NCI-H226 (cell line): ENCODE measurements at regions not wholly inside any gene's neighbourhood (a gene's known extent, or its start where the extent isn't known, plus 50 kb on each side); places are given as distances from the start of the nearest gene placed in this dataset.

Experiments
- DNase-seq: peaks from one replicate; pipeline ENCODE4 v3.0.0-alpha.2; 2015

DNA sequence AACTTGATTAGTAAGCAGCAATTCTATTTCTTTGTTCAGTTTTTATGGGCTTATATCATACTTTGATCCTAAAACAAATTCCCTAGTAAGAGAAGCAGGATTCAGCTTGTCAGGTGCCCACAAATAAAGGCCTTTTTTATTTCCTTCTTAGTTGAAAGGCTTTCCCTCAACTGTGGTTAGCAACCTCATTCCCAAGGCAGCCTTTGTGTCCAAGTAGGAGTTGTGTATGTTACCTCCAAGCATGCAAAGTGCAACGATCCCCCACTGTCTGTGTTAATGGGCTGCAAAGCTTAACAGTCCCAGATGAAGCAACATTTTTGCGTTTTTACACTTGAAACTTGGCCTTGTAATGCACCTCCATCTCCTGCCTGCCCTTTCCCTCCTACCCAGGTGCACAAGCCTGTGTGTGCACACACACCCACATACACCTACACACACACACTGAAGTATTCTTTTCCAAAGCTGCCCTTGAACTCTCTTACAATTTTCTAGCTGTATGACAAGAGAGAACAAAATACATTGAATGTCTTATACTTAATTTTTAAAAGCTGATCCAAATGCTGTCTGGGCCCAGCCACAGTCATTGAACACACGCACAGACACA lies 278.2 kb downstream of the SNX13 start:
- peak; percentile 83 for DNase-seq

DNA sequence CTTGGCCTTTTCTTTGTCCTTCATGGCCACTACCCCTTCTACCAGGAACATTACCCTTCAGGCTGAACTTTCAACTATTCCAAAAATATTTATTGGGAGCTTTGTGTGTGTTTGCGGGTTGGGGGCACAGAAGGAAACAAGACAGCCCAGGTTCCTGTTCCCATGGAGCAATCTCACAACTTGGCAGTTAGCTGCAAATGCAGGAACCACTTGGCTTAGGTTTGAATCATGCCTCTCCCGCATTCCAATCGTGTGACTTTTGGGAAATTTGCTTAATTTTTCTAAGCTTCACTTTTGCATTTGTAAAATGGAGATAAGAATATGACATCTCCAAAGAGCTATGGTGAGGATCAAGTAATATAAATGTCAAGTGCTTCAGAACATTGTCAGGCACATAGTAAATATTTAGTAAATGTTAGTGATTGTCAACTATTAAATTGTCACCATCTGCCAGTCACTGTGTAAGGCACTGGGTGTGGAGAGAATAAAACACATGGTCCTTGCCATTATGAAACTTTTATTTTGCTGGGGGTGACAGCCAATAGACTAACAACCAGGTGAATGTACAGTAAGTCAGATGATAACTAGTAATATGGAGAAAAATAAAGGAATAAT lies 277.1 kb downstream of the SNX13 start:
- DNase-seq, result peak; percentile 99

DNA sequence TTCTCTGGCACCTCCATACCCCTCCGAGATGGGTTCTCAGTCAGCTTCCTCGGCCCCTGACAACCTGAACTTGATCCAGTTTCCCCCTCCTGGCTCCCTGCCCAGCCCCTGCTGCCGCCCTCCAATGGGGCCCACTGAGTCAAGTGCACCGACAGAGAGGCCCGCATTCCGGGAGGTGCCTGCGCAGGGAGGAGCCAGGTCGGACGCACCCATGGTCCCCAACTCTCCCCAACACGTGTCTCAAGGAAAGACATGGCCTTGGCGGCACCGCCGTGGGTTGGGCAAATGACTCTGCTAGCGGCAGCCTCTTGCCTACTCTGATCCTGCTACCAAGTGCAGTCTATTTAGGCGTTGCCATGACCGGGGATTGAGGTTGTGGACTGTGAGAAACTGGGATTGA lies 275.3 kb downstream of the SNX13 start:
- no peak for DNase-seq

DNA sequence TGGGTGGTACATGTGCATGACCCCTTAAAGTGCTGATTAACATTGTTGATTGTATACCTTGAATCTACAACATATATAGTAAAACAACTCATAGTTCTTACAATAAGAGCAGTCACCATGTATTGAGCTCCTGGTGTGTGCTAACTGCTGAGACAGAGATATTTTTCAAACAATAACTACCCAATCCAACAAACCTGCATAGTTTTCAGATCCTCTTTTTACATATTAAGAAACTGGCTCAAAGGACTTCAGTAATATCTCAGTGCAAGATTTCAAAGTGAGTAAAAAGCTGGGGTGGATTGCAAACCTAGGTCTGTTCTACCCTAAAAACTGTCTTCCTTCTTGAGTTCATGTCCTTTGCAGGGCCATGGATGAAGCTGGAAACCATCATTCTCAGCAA lies 272.2 kb downstream of the SNX13 start:
- no peak for DNase-seq

DNA sequence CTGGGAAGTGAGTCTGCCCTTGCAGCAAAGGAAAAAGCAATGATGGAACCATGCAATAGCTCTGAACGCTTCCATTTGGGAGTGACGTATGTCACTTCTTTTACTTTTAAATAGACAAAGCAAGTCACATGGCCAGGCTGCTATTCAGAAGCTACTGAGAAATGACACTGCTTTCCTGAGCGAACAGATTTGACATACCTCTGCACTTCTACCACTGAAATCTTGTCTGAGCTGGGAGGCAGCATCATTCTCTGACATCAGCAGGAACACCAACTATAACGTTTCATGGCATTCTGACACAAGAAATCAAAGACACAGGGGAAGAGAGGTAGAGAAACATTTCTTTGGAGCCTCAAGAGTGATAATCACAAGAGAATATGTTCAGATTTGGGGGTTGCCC lies 271.1 kb downstream of the SNX13 start:
- no peak for DNase-seq

DNA sequence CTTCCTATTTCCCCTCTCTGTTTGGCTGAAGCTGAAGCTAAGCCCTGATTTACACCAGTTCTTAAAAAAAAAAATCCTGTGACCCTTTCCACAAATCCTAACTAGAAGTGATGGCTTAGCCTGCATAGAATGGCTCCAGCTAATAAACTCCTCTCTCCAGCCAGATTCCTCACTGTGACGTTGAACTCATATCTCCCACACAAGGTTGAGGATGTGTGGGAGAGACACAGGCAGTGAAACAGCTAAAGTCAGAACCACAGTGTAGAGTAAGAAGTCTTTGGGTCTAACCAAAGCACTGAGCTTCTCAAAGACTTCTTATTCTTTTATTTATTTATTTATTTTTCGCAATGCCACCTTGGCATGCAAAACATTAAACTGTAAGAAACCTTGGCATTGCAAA lies 268.3 kb downstream of the SNX13 start:
- peak; percentile 90 for DNase-seq

DNA sequence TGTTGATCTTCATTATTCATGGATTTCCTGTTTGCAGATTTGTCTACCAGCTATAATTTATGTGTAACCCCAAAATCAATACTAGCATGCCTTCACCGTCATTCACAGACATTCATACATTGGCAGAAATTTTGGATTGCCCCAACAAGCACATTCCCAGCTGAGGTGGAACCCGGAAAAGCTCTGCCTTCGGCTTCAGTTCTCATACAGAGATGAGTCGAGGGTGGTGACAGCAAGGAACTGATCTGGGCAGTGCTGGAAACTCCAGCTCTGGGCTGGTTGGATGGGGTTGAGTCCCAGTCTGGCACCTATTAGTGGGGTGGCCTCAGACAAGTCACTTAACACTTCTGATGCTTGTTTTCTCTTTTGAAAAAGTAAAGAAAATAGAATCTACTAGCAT lies 267.5 kb downstream of the SNX13 start:
- DNase-seq, result no peak

DNA sequence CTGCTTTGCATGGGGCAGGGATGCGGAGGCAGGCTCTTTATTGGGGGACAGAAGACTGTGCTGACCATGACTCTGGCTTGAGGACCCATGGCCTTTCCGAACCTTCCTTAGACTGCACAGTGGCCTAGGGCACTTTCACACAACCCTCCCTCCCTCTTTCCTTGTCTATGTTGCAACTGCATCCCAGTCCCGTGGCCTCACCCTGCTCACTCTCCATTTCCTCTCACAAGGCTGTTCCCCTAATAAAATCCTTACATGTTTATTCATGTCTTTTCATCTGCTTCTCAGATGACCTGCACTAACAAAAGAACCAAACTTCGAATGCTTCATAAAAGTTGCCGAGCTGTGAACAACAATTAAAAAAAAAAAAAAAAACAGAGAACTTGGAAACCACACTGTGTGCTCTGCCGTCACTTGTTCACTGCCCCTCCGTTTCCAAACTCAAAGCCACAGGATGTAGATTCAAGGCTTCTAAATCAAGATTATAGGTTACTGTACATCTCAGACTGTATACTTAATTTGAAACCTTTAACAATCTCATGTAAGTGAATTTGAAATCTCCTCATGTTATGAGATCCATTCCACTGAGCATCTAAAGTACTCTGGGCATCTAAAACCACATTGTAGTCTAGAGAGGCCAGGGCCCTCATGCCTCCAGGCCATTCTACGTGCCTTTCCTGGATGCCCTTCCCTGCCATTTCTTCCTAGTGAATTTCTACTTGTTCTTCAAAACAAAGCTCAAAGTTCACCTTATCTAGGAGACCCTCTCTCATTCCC lies 265.9 kb downstream of the SNX13 start:
- peak; percentile 37 for DNase-seq

DNA sequence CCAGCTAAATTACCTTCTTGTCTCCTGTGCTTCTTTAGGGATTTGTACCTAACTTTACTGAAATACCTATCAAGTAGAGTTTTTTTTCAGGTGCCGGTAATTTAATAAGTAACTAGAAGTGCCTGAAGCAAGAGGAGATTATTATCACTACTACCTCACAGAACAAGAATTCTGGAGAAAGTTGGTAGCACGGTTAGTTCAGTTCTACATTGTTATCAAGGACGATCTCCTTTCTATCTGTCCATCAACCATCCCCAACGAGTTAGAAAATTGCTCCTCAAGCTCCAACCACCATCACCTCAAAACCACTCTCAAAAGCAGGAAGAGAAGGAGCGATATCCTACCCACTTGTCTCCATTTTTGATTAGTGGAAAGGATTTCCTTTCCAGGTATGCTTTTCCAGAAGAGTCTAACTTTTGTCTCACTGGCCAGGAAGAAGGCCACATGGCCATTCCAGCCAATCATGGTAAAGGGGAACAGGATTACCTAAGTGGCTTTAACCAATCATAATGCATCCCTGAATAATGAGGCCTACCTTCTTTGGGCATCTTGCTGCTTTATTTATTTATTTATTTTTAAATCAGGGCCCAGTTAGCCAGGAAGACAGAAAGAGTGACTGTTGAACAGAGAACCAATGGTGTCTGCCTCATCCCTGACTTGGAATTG lies 265.2 kb downstream of the SNX13 start:
- no peak for DNase-seq

DNA sequence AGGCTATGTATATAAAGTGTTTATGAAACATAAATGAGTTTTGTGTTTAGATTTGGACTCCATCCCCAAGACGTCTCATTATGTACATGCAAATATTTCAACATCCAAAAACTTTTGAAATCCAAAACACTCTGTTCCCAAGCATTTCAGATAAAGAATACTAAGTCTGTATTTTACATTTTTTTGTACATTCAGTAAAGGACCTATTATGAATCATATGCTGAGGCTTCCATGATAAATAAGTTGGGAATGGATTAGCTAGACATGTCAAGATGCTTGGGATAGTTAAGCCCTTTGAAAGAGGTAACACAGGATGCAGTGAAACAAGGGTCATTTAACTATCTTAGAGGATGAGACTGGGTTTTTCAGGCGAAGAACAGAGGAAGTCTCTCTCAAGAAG lies 262.9 kb downstream of the SNX13 start:
- DNase-seq, result peak; percentile 85

DNA sequence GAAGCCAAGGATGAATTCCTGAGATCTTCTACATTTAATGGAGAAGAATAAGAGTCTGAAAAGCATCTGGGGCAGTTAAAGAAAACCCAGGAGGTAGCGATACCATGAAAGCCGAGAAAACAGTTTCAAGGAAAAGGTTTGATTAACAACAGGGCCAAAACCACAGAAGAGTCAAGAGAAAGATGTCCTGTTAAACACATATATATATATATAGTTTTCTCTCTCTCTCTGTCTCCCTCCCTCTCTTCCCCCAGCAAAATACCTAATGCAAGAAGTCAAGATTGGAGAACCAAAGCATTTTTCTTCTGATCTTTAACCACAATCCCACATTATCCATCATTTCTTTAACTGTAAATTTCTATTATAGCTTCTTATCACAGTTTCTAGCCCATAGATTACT lies 261.4 kb downstream of the SNX13 start:
- no peak for DNase-seq

DNA sequence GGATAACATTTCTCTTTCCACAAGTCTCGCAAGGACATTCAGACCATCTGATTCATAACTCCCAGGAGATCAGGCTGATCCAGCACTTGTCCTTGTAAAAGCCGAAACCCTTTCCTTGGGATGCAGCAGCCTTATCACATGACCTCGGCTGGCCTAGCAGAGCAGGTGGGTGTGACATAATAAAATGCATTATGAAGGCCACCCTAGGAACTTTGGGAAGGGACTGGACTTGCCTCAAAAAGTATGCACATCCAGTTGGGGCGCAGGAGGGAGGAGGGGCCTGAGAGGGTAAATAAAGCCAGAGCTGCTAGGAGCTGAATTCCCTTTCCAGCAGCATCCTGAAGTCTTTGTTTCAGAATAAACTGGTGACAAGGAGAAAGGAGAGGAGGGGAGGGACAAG lies 260.8 kb downstream of the SNX13 start:
- peak; percentile 64 for DNase-seq

DNA sequence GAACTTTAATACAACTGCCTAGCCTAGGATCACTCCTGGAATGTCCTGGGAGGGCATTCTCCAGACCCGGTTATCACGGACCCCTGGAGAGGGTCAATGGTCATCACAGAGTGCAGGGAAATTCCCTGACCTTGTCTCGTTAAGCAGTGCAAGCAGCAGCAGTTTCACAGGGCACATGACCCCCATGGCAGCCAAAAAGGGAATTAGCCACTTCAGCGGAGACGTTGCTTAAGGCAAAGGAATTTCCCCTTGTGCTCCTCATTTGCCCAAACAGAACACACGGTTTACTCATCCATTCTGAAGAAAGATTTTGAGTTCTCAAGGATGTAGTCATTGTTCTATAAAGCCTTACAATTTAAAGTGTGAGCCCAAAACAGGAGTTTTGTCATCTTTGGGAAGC lies 260.3 kb downstream of the SNX13 start:
- peak; percentile 99 for DNase-seq

DNA sequence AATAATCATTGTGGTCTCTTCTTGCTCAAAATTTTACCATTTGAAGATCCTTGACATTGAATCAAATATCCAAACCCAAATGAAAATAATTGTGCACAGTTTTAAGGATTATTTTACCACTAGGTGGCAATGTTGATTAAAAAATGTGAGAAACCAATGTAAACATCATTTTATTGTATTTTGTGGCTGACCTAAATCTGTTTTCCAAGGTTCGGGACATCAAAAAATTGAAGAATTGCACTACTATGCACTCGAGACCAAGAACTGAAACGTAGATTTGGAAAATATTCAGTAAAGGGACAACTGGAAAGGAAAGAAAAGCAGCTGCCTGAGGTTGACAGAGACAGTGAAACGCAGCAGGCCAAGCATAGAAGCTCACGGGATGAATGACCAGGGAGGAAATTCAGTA lies 259.3 kb downstream of the SNX13 start:
- DNase-seq, result peak; percentile 30

DNA sequence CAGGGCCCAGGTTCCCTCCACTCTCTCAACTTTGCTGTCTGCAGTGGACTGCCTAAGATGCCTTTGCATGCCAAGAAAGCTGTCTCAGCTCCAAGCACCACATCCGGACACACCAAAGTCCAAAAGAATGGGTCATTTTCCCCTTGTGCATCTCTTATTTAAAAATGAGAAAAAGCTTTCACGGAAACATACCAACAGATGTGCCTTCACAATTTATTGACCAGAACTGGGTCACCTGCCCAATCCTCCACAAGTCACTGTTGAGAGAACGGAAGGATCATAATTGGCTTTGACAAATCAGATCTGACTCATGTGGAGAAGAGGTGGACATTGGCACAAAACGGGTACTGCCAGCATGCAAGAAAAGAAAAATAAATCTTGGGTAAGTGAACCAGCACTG lies 258.3 kb downstream of the SNX13 start:
- DNase-seq, result no peak

DNA sequence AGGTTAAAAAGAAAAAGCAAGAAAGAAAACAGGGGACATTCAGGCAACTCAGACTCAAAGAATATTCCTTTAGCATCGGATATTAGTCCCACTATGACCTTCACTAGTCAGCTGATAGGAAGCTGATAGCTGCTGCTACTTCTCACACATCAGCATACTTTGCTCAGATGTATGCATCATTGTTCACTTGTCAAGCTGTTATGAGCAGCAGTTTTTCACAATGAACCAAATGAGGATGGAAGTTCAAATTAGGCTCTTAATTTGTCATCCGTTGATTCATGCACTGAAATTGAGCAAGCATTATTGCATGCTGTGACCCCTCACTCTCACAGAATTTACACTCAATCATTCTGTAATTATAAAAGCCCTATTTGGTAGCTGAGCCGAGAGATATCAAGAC lies 257.7 kb downstream of the SNX13 start:
- DNase-seq, result no peak

DNA sequence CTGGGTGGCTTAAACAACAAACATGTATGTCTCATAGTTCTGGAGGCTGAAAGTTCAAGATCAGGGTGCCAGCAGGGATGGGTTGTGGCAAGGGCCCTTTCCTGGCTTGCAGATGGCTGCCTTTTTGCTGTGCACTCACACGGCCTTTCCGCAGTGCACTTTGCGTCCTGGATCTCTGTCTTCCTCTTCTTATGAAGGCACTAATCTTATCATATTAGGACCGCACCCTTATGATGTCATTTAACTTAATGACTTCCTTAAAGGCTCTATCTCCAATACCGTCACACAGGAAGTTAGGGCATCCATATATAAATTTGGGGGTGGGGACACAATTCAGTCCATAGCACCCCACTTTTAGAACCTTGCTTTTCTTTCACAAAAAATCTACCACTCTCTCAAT lies 255.2 kb downstream of the SNX13 start:
- no peak for DNase-seq

DNA sequence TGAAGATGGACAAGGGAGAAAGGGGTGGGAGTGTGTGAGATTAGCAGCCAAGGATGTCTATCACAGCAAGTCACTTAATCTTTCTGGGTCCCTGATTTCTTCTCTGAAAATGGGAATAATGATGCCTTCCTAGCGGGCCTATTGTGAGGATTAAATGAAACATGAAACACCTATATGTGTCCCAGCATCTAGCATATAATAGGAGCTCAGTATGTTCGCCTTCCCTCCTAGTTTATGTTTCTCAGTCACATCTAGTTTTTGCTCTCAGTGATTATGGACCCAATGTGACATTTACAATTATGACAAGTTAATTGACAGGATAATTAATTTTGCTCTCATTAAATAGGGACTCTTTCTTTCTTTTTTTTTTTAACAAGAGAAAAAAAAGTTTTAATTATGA lies 252.9 kb downstream of the SNX13 start:
- no peak for DNase-seq

DNA sequence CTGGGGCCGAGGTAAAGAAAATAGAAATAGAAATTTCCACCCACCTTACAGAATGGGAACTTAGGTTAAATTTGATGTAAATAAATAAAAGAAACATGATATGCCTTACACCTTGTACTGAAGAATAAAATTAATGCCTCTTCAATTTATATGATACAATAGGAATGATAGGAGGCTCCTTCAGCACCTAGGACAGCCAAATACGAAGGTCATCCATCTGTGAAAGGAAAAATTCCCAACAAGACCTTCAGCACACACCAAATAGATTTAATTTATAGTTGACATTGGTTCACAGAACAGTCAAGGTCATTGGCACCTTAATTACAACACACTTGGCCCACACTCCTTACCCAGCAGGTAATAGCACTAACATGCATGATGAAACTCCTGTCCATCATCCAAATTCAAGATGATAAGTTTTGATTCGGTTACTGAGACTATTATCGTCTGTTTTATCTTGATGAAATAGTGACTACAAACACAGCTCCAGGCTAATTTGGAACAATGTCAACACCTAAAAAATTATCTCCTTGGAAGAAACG lies 250.9 kb downstream of the SNX13 start:
- no peak for DNase-seq

DNA sequence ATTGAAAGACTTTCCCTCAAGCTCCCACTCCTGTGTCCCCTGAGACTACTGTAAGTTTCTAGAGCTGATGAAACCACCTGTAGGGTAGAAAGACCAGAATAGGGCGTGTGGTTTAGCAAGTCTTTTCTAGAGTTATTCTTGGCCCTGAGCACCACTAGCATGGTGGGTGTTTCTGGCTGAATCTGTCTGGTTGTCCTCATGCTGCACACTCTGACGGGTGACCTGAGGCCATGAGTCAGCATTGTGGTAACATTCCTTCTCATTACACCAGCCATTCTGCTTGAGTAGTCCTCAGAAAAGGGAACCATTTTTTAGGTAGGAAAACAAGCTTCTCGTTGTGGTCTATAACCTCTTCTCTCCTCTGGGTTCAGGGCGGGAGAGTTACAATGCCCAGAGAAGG lies 250.3 kb downstream of the SNX13 start:
- DNase-seq, result peak; percentile 28

DNA sequence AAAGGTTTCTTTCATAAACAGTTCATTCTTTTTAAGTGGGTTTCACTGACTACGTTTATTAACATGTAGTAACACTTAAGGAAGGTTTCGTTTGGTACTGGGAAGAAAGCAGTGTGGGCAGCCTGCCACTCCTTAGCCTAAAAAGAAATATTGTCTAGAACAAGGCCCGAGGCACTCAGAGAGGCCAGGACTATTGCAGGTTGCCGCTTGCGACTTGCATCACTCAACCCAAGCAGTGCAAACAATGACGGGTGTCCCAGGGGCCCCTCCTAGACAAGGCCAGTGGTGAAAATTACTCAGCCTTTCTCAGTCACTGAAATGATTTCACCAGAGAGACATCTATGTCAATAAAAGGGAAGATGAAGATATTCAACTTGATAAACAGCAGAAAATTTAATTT lies 243.9 kb downstream of the SNX13 start:
- DNase-seq, result no peak

DNA sequence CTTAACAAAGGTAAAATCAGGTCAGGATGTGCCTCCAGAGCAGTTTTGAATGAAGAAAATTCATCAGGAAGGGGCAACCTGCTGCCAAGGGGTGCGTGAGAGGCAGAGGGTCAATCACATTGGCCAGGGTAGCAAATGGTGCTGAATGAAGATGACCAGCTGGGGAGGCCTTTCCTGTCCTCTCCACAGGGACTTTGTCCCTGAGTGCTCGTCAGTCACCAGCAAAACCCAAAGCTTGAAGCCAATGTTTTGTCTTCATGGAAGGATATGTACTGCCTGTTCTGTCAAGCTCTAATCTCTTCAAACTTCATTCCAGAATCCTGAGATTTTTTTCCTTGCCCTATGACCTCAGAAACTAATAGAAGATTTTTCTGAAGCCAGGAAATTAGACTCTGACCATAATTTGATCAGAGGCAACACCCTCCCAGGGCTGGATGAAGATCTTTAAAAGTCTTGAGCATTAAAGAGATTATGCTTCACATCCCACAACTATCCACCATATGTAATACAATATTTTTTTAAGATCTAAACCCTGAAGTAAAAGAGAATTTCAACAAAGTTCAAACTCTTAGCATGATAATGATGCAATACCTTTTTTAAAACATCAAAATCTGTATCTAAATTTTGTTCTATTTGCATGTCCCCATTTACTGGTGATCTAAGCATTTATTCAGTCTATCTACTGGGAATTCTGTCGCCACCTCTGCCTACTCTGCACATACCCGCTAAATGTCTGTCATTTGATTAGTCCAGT lies 243.0 kb downstream of the SNX13 start:
- DNase-seq, result no peak

DNA sequence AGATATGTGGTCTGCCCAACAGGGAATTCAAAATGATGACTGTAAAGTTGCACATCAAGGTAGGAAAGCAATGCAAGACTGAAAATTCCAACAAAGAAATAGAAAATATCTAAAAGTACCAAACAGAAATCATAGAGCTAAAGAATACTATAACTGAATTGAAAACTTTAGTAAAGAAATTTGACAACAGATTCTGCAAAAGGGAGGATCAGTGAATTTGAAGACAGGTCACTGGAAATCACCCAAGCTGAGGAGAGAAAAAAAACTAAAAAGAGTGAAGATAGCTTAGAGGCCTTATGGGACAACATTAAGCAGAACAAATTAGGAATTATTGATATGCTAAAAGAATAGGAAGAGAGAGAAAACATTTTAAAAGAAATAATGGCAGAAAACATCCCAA lies 240.6 kb downstream of the SNX13 start:
- no peak for DNase-seq
